A172 (cell line): ENCODE measurements at regions not wholly inside any gene's neighbourhood (a gene's known extent, or its start where the extent isn't known, plus 50 kb on each side); places are given as distances from the start of the nearest gene placed in this dataset.
"Not testable (repeated sequence)": the region's sequence is repeated elsewhere in the genome, so short reads cannot be mapped to it uniquely, and the experiment has no call there.

Experiments used
- DNase-seq: peaks from one replicate; pipeline ENCODE4 v3.0.0-alpha.2; 2015; ENCODE audit warnings: low spot score

GRCh38 chr10:4239186-4239585 lies 454.2 kb upstream of the KLF6 start:
- DNase-seq: no peak

GRCh38 chr10:4236905-4237304 lies 451.9 kb upstream of the KLF6 start:
- DNase-seq: not testable (repeated sequence)

- no peak for DNase-seq
These were observed 449.7 kb upstream of the KLF6 start for GRCh38 chr10:4234661-4235060.

GRCh38 chr10:4231439-4231838 lies 446.4 kb upstream of the KLF6 start:
- DNase-seq: no peak

DNA sequence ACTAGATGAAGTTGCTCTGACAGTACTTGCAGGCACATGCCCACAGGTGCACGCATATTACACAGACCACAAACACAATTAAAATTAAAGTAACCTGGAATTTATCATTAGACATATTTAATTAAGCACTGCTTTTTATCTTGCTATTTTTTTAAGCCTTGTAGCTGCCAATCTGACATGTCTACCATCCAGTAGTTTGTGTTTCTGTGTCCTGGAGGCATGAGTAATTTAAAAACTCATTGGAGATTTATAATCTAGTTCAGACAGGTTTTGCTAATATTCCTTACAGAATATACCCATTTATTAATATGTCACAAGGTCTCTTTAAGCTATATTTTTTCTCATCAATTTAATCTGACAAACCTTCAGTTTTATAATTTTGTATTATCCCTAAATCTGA lies 445.0 kb upstream of the KLF6 start:
- DNase-seq: no peak

GRCh38 chr10:4229106-4229505 lies 444.1 kb upstream of the KLF6 start:
- no peak for DNase-seq

DNA sequence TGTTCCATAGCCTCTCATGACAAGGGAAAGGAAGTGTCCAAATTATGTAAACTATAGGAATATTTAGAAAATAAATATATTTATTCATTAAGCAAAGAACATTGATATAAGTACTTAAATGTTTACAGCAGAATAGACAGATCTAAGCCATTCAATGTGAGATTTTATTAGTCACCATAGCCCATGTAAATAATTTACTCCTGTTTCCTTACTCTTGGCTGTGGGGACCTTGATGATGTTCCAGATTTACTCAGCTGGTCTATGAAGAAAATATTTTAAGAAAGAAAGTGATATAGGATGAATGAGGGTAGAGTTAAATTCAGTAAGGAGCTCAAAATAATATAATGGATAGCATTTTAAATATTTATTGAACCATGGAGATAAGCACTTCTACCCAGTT lies 442.6 kb upstream of the KLF6 start:
- DNase-seq: no peak

DNA sequence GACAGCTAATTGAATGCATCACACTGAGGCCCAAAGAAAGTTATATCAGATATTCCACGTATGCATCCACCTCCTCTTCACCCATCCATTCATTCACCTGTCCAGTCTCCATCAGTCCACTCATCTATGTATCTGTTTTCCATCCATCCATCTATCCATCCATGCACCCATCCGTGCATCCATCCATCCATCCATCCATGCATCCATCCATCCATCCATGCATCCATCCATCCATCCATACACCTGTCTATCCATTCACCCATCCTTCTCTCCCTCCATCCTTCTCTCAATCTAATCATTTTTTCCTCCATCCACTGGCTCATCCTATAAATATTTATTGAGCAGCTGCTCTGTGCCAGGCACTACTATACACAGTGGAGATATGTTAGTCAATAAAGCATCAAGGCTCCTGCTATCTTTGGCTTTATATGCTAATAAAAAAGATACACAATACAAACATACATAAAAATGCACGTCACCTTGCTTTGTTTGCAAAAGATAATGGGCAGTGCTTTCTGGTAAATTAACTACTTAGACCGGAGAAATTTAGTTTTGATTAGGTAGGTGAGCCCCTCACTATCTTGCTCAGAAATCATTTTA lies 442.0 kb upstream of the KLF6 start:
- no peak for DNase-seq

DNA sequence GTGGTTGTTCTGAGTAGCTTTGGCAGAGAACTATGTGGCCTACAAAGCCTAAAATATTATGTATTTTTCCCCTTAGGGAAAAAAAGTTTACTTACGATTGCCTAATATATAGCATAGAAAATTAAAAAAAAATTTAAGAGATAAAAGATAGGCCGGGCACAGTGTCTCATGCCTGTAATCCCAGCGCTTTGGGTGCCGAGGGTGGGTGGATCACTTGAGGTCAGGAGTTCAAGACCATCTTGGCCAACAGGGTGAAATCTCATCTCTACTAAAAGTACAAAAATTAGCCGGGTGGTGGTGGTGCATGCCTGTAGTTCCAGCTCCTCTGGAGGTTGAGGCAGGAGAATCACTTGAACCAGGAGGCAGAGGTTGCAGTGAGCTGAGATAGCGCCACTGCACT lies 439.2 kb upstream of the KLF6 start:
- no peak for DNase-seq

DNA sequence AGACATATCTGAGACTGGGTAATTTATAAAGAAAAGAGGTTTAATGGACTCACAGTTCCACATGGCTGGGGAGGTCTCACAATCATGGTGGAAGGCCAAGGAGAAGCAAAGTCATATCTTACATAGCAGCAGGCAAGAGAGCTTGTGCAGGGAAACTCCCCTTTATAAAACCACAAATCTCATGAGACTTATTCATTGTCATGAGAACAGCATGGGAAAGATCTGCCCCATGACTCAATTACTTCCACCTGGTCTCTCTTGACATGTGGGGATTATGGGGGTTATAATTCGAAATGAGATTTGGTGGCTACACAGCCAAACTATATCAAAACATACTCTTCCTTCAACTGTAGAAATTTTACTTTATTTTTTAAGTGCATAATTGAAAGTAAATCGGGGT lies 436.3 kb upstream of the KLF6 start:
- not testable (repeated sequence) for DNase-seq

- DNase-seq: no peak
These were observed 434.9 kb upstream of the KLF6 start for GRCh38 chr10:4219901-4220300.

DNA sequence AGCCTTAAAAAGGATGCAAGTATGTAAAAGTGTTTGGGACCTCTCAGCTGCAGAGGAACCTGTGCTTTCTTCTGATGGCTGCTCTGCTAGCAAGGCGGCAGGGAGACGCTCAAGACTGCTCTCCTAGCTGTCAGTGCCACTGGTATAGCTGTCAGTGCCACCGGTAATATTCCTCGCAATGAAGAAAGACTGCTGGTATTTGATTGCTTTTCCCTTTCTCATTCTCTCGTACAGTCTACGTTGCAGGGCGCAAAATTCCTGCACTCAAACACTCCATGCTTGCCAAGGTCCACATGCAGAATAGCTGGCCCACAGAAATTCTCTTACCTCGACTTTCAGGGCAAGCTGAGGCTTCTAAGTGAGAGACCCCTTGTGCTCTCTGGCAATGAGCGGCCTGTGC lies 432.6 kb upstream of the KLF6 start:
- no peak for DNase-seq

GRCh38 chr10:4217187-4217586 lies 432.2 kb upstream of the KLF6 start:
- DNase-seq: no peak

- DNase-seq: no peak
These were observed 431.7 kb upstream of the KLF6 start for GRCh38 chr10:4216726-4217125.

- no peak for DNase-seq
These were observed 431.1 kb upstream of the KLF6 start for GRCh38 chr10:4215963-4216575.

DNA sequence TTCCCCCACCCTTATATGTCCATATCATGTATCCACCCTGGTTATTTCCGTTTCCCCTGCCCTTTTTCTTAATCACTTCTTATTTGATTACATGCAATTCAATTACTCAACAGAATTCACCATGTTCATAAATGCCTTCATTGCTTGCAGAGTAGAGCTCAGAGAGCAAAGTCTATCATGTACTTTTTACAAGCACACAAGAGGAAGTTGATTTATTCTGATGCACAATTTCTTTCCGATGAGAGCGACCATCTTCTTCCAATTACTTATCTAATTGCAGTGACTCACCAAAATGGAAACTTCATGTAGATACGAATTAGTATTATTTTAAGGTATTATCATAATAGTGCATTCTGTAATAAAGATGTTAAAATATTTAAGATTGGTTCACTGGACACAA lies 430.5 kb upstream of the KLF6 start:
- DNase-seq: no peak

DNA sequence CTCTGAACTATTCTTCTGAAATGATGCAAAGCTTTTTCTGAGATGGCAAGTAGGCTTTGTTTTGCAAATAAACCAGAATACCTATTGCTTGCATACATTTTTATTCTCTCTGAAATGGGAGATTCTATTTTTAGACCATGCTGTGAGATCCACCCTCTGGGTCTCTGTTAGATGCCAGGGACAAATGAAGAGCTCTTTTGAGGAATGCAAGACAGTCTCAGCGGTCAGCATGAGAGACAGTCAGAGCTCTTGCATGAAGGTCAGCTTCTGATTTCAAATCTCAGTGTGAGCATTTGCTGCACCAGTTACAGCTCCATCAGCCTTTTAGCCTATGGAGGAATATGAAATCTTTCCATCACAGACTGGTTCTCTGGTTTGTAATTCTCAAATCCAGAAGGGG lies 429.9 kb upstream of the KLF6 start:
- DNase-seq: no peak

- DNase-seq: no peak
These were observed 428.4 kb upstream of the KLF6 start for GRCh38 chr10:4213441-4213840.

GRCh38 chr10:4212111-4212630 lies 427.2 kb upstream of the KLF6 start:
- no peak for DNase-seq

- DNase-seq: no peak
These were observed 423.5 kb upstream of the KLF6 start for GRCh38 chr10:4208499-4208898.

DNA sequence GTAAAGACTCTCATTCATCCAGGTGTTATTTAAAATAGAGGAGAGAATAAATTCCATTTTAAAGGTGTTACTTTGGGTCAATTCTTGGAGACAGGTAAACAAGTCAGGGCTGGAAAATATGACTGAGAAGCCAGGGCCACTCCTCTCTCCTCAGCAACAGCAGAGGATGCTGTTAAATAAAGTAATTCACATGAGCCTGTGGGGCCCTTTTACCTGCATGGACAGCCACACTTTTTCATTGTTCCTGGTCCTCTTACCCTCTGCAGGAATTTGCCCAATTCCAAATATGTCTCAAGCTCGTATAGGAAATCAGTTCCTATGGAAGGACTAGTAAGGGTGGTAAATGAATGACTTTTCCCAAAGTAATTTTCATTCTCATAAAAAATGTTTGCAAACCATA lies 420.1 kb upstream of the KLF6 start:
- DNase-seq: no peak

DNA sequence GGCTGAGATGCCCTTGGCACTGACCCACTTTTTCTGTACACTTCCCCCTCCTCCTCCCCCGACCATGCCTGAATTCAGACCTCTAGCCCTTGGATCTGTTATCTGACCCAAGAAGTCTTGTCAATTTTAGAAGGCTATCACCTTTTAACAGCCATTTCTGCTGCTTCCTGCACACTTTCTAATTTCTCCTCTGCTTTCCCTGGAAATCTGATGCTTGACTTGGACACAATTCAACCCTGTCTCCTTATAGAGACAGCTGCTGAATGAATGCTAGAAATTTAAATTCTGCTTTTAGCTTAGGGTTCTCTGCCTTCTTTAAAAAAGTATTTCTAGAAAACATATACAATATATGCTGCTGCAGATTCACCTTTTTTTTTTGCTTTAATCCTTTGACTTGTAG lies 417.9 kb upstream of the KLF6 start:
- no peak for DNase-seq

GRCh38 chr10:4201866-4202825 lies 417.1 kb upstream of the KLF6 start:
- DNase-seq: no peak
